ENCODE measurements at regions not wholly inside any gene's neighbourhood (a gene's known extent, or its start where the extent isn't known, plus 50 kb on each side); places are given as distances from the start of the nearest gene placed in this dataset.

DNA sequence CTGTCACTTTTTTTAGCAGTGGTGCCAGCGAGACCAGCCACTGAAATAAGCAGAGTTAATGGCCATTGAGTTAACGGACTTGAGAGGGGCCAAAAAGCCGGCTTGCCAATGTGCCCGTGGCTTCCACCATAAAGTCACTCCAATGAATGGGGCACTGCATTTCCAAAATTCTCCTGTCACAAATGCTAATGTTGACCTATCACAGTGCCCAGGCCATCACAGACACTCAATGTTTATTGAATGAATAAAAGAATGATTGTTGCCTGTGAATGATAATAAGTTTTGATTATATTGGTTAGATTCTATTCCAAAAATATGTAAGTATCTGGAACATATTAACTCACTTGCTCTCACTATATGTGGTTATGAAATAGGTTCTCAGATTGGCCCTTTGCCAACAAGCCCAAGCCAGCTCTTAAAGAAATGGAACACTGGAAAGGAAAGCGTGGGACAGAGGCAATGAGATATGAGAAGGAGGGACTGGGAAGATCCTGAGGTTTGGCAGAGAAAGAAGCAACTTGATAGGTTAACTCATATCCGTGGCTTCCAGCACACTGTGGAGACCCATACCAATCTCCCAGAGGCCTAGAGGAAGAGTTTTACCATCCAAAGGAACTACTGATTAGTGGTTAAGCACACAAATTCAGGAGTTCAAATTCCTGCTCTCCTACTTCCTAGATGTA lies 108.7 kb downstream of the BTG1 start:
- in situ Hi-C loops (cut with HindIII; ENCODE audit: low sequenced_read_pairs), result no loop called here
- no peak for TF ChIP-seq CTCF (IDR thresholded peaks at IDR 0.05; ENCODE audit: low read depth, low read length)
- peak; percentile 48 for DNase-seq (ENCODE audit: low read depth, low spot score)
- no peak overlapping the region for H3K4me3 ChIP-seq (ENCODE audit: low read depth, low read length)

DNA sequence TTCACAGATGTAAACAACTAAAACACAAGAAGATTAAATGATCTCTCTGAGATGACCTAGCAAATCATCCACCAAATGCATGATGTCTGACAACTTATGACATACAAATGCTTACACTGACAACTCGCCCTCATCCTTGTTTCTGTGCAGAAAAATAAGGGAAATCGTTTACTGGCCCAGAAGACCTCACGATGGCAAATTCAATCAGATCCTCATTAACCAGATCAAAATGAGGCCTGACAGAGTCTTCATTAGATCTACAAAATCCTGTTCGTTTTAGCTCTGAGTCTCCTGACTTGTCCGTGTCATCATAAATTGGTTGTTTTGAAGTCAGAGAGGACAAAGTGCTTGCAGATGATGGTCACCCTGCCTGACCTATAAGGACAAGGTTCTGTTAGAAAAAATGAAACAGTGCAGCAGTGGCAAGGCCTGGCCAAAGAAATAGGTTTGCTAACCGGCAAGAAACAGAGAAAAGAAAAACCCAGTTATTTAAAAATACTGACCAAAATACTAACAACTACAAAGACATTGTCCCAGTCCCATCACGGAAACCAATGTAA lies 109.5 kb downstream of the BTG1 start:
- in situ Hi-C loops (cut with HindIII; ENCODE audit: low sequenced_read_pairs), result no loop called here

GRCh38 chr12:92035477-92035876 lies 110.2 kb downstream of the BTG1 start:
- in situ Hi-C loops (cut with HindIII; ENCODE audit: low sequenced_read_pairs), result no loop called here
- DNase-seq (ENCODE audit: low read depth, low spot score), result no peak
- H3K4me3 ChIP-seq (ENCODE audit: low read depth, low read length), result no peak overlapping the region
- no peak for TF ChIP-seq CTCF (IDR thresholded peaks at IDR 0.05; ENCODE audit: low read depth, low read length)

More for the DNA sequence above, 109.5 kb downstream of the BTG1 start:
- no peak for TF ChIP-seq CTCF (IDR thresholded peaks at IDR 0.05; ENCODE audit: low read depth, low read length)
- no peak overlapping the region for H3K4me3 ChIP-seq (ENCODE audit: low read depth, low read length)
- no peak for DNase-seq (ENCODE audit: low read depth, low spot score)

- in situ Hi-C loops (cut with HindIII; ENCODE audit: low sequenced_read_pairs), result no loop called here
- DNase-seq (ENCODE audit: low read depth, low spot score), result peak; percentile 68
- H3K4me3 ChIP-seq (ENCODE audit: low read depth, low read length), result peak overlapping the region; percentile 28
- TF ChIP-seq CTCF (IDR thresholded peaks at IDR 0.05; ENCODE audit: low read depth, low read length), result no peak
Observed at GRCh38 chr12:92034858-92035401, 110.7 kb downstream of the BTG1 start.

- DNase-seq (ENCODE audit: low read depth, low spot score), result no peak
- no peak overlapping the region for H3K4me3 ChIP-seq (ENCODE audit: low read depth, low read length)
- no peak for TF ChIP-seq CTCF (IDR thresholded peaks at IDR 0.05; ENCODE audit: low read depth, low read length)
- in situ Hi-C loops (cut with HindIII; ENCODE audit: low sequenced_read_pairs), result no loop called here
Observed at GRCh38 chr12:92034083-92034482, 111.6 kb downstream of the BTG1 start.

DNA sequence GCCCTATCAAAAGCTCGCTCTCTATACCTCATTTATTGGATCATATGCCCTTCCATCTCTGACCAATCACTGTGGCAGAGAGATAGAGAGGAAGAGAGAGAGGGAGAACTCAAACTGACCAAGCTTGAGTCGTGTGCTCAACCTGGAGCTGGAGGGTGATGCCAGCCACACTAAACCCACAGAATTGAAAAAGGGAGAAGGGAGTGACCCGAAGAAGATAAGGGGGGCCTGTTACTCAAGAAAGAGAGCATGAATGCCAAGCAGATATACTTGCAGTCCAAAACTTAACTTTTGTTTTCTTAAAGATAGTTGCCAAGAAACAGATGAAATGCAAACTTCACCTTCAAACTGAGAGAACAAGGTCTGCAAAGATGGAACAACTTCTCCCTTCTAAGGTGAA lies 112.7 kb downstream of the BTG1 start:
- no peak overlapping the region for H3K4me3 ChIP-seq (ENCODE audit: low read depth, low read length)
- in situ Hi-C loops (cut with HindIII; ENCODE audit: low sequenced_read_pairs), result no loop called here
- DNase-seq (ENCODE audit: low read depth, low spot score), result no peak
- TF ChIP-seq CTCF (IDR thresholded peaks at IDR 0.05; ENCODE audit: low read depth, low read length), result no peak
